IMR-90 (cell line): ENCODE measurements at regions not wholly inside any gene's neighbourhood (a gene's known extent, or its start where the extent isn't known, plus 50 kb on each side); places are given as distances from the start of the nearest gene placed in this dataset.

Experiments
- ATAC-seq: fragments of 200-7000 bp; cut with Tn5 transposase; 2 replicates; pipeline ENCODE4 v1.9.1; 2020; ENCODE audit warnings: low read depth, mild to moderate bottlenecking, moderate library complexity
- BruUV-seq: library from RNA; stranded (reverse); fragments of 400-500 nt; replicated peaks from 2 replicates; lab custom pipeline; 2021; lab: Mats Ljungman, UMichigan
- CTCF ChIA-PET: fragments of 300-600 bp; formaldehyde crosslinking; extraction: SDS; loops from one replicate; lab custom pipeline; 2021; ENCODE audit warnings: antibody characterized with exemption; lab: Yijun Ruan, JAX
- POLR2A ChIA-PET: fragments of 300-600 bp; sonication (Branson Sonifier 250); formaldehyde crosslinking; loops from one replicate; lab custom pipeline; 2022; ENCODE audit warnings: antibody characterized with exemption; ENCODE audit not compliant: unreplicated experiment; lab: Charles Lee
- DNase-seq: peaks from one replicate; pipeline ENCODE4 v3.0.0; 2013
- H2AFZ ChIP-seq: replicated peaks from 2 replicates; pipeline ENCODE3; 2013; ENCODE audit warnings: low read length, mild to moderate bottlenecking; ENCODE audit not compliant: poor library complexity
- H2AK5ac ChIP-seq: 2 replicates; pipeline ENCODE4 v1.6.1; 2013; ENCODE audit warnings: low read depth, low read length, inconsistent platforms
- H2AK9ac ChIP-seq: replicated peaks from 2 replicates; pipeline ENCODE3; 2013; ENCODE audit warnings: mild to moderate bottlenecking, low read depth, low read length, moderate library complexity; ENCODE audit not compliant: poor library complexity
- H2BK120ac ChIP-seq: 2 replicates; pipeline ENCODE4 v1.6.1; 2013; ENCODE audit warnings: low read depth, low read length, inconsistent platforms
- H2BK15ac ChIP-seq: 3 replicates; pipeline ENCODE4 v1.6.1; 2013; ENCODE audit warnings: low read depth, low read length, inconsistent platforms
- H2BK20ac ChIP-seq: 2 replicates; pipeline ENCODE4 v1.6.1; 2013; ENCODE audit warnings: low read depth, mild to moderate bottlenecking, inconsistent platforms, low read length, moderate library complexity
- H2BK5ac ChIP-seq: 2 replicates; pipeline ENCODE4 v1.6.1; 2013; ENCODE audit warnings: mild to moderate bottlenecking, low read depth, low read length, inconsistent platforms; ENCODE audit not compliant: poor library complexity, severe bottlenecking
- H3K14ac ChIP-seq: replicated peaks from 2 replicates; pipeline ENCODE4 v1.6.1; 2013; ENCODE audit warnings: low read depth, low read length, inconsistent platforms
- H3K18ac ChIP-seq: 2 replicates; pipeline ENCODE4 v1.6.1; 2013; ENCODE audit warnings: low read depth, low read length, control low read depth
- H3K23ac ChIP-seq: 2 replicates; pipeline ENCODE4 v1.6.1; 2013; ENCODE audit warnings: low read depth, low read length, inconsistent platforms
- H3K27ac ChIP-seq: 2 replicates; pipeline ENCODE4 v1.5.1; 2013; ENCODE audit warnings: mild to moderate bottlenecking, control low read depth, low read length; ENCODE audit not compliant: insufficient read depth
- H3K27me3 ChIP-seq: 2 replicates; pipeline ENCODE4 v1.6.1; 2013; ENCODE audit warnings: low read length; ENCODE audit not compliant: control insufficient read depth, insufficient read depth
- H3K36me3 ChIP-seq: 2 replicates; pipeline ENCODE4 v1.6.1; 2013; ENCODE audit warnings: low read length, mixed read lengths; ENCODE audit not compliant: control insufficient read depth, insufficient read depth
- H3K4ac ChIP-seq: 2 replicates; pipeline ENCODE4 v1.6.1; 2013; ENCODE audit warnings: low read depth, low read length, inconsistent platforms
- H3K4me1 ChIP-seq: 2 replicates; pipeline ENCODE4 v1.6.1; 2013; ENCODE audit warnings: low read length, mixed read lengths; ENCODE audit not compliant: control insufficient read depth, insufficient read depth
- H3K4me2 ChIP-seq: 2 replicates; pipeline ENCODE4 v1.6.1; 2013; ENCODE audit warnings: low read depth, mild to moderate bottlenecking, control low read depth, low read length, moderate library complexity
- H3K4me3 ChIP-seq: 2 replicates; pipeline ENCODE4 v1.5.1; 2013; ENCODE audit warnings: low read depth, mild to moderate bottlenecking, control low read depth, low read length, moderate library complexity; ENCODE audit not compliant: insufficient read depth
- H3K56ac ChIP-seq: 2 replicates; pipeline ENCODE4 v1.6.1; 2013; ENCODE audit warnings: low read length, inconsistent platforms; ENCODE audit not compliant: insufficient read depth; ENCODE audit errors: extremely low read depth
- H3K79me1 ChIP-seq, 2 experiments: 2 replicates each; pipeline ENCODE4 v1.6.1; 2013; ENCODE audit warnings: low read length in 2 of 2, inconsistent platforms in 1 of 2, low read depth in 1 of 2
- H3K9ac ChIP-seq: 2 replicates; pipeline ENCODE4 v1.6.1; 2013; ENCODE audit warnings: low read depth, low read length, control low read depth
- H3K9me1 ChIP-seq: 2 replicates; pipeline ENCODE4 v1.6.1; 2013; ENCODE audit warnings: low read length, inconsistent platforms; ENCODE audit not compliant: insufficient read depth
- H3K9me3 ChIP-seq: 2 replicates; pipeline ENCODE4 v1.6.1; 2013; ENCODE audit warnings: low read length; ENCODE audit not compliant: control insufficient read depth, insufficient read depth
- H4K20me1 ChIP-seq: 2 replicates; pipeline ENCODE4 v1.6.1; 2013; ENCODE audit warnings: low read length, inconsistent platforms; ENCODE audit not compliant: insufficient read depth
- H4K5ac ChIP-seq: 2 replicates; pipeline ENCODE4 v1.6.1; 2013; ENCODE audit warnings: mild to moderate bottlenecking, low read depth, low read length, control low read depth
- H4K8ac ChIP-seq, 2 experiments: 2 replicates each; pipeline ENCODE4 v1.6.1; 2013; ENCODE audit warnings: low read depth in 2 of 2, low read length in 2 of 2, control low read depth in 1 of 2, inconsistent platforms in 1 of 2
- H4K91ac ChIP-seq: 2 replicates; pipeline ENCODE4 v1.6.1; 2013; ENCODE audit warnings: low read depth, low read length, inconsistent platforms; ENCODE audit not compliant: insufficient read depth
- BHLHE40 ChIP-seq: fragments of 150-350 bp; IDR thresholded peaks from 2 replicates; pipeline ENCODE4 v1.6.1; 2016; ENCODE audit warnings: mild to moderate bottlenecking, low read depth, low read length
- CEBPB ChIP-seq: IDR thresholded peaks from 2 replicates; pipeline ENCODE4 v1.6.1; 2012; ENCODE audit warnings: low read depth, low read length, improper control_type of control experiment
- CHD1 ChIP-seq: IDR thresholded peaks from 2 replicates; pipeline ENCODE4 v1.6.1; 2012; ENCODE audit warnings: low read depth, low read length, improper control_type of control experiment
- CTCF ChIP-seq: conservative IDR thresholded peaks from 2 replicates; pipeline ENCODE4 v1.5.1; 2012; ENCODE audit warnings: mild to moderate bottlenecking, low read depth, low read length, improper control_type of control experiment
- ELK1 ChIP-seq: fragments of 150-350 bp; IDR thresholded peaks from 2 replicates; pipeline ENCODE4 v1.6.1; 2016; ENCODE audit warnings: low read depth, mild to moderate bottlenecking, low read length, moderate library complexity, borderline replicate concordance
- FOS ChIP-seq: fragments of 150-350 bp; IDR thresholded peaks from 2 replicates; pipeline ENCODE4 v1.6.1; 2016; ENCODE audit warnings: low read depth, low read length
- MAFK ChIP-seq: IDR thresholded peaks from 2 replicates; pipeline ENCODE4 v1.6.1; 2012; ENCODE audit warnings: low read depth, low read length, improper control_type of control experiment
- MAZ ChIP-seq: IDR thresholded peaks from 2 replicates; pipeline ENCODE4 v1.6.1; 2012; ENCODE audit warnings: low read depth, mild to moderate bottlenecking, low read length, improper control_type of control experiment, moderate library complexity, borderline replicate concordance
- MXI1 ChIP-seq: IDR thresholded peaks from 2 replicates; pipeline ENCODE4 v1.6.1; 2012; ENCODE audit warnings: low read depth, mild to moderate bottlenecking, low read length, moderate library complexity, borderline replicate concordance
- NFE2L2 ChIP-seq: fragments of 150-350 bp; IDR thresholded peaks from 2 replicates; pipeline ENCODE4 v1.6.1; 2016; ENCODE audit warnings: low read depth, mild to moderate bottlenecking, low read length
- POLR2A ChIP-seq: IDR thresholded peaks from 2 replicates; pipeline ENCODE4 v1.6.1; 2012; ENCODE audit warnings: mild to moderate bottlenecking, low read depth, low read length
- RAD21 ChIP-seq: IDR thresholded peaks from 2 replicates; pipeline ENCODE4 v1.6.1; 2012; ENCODE audit warnings: low read length, improper control_type of control experiment
- RCOR1 ChIP-seq: IDR thresholded peaks from 2 replicates; pipeline ENCODE4 v1.6.1; 2012; ENCODE audit warnings: mild to moderate bottlenecking, low read length, improper control_type of control experiment; ENCODE audit not compliant: insufficient replicate concordance
- RFX5 ChIP-seq: IDR thresholded peaks from 2 replicates; pipeline ENCODE4 v1.8.0; 2012; ENCODE audit warnings: low read depth, mild to moderate bottlenecking, low read length, moderate library complexity
- SMC3 ChIP-seq: fragments of 150-350 bp; IDR thresholded peaks from 2 replicates; pipeline ENCODE4 v1.6.1; 2016; ENCODE audit warnings: low read depth, mild to moderate bottlenecking, antibody characterized with exemption, low read length, moderate library complexity
- USF2 ChIP-seq: fragments of 150-350 bp; IDR thresholded peaks from 2 replicates; pipeline ENCODE4 v1.6.1; 2017; ENCODE audit warnings: mild to moderate bottlenecking, antibody characterized with exemption, low read length, low read depth
- WGBS, 2 experiments: methylation state at CpG; one replicate each; pipeline versions ENCODE4 v1.1.5 to v1.1.7; 2013; ENCODE audit warnings: missing lambda C conversion rate in 2 of 2; ENCODE audit not compliant: insufficient read length in 1 of 2; ENCODE audit errors: extremely low coverage in 2 of 2; 5-methylcytosine and 5-hydroxymethylcytosine counted together
- dilution Hi-C: fragments of 300-500 bp; cut with HindIII; formaldehyde crosslinking; loops from one replicate; pipeline ENCODE4 v1.14.3; 2018; ENCODE audit warnings: low sequenced_read_pairs; ENCODE audit not compliant: unreplicated experiment
- in situ Hi-C: fragments of 300-500 bp; cut with MboI; formaldehyde crosslinking; loops from 3 replicates; pipeline ENCODE4 v1.14.3; 2019; ENCODE audit warnings: low sequenced_read_pairs, inconsistent platforms, mixed read lengths
- intact Hi-C: fragments of 100-400 bp; cut with micrococcal nuclease; formaldehyde crosslinking; loops from 2 replicates; pipeline ENCODE4 v1.10.0; 2022

- H2BK120ac ChIP-seq = no peak overlapping the region
- H3K36me3 ChIP-seq = no peaks in the 10 kb centered on the region
- no peak overlapping the region for H4K8ac ChIP-seq
- H3K18ac ChIP-seq = no peak overlapping the region
- no TSS peak for BruUV-seq
- H3K56ac ChIP-seq = no peak overlapping the region
- DNase-seq (no peak), ATAC-seq (no peak)
- ChIA-PET POLR2A (no interaction called here), CTCF (no interaction called here)
- H3K27ac ChIP-seq = no peak overlapping the region
- dilution Hi-C loops (no loop called here), intact Hi-C loops (no loop called here), in situ Hi-C loops (no loop called here)
- no peak overlapping the region for H2AFZ ChIP-seq
- no peak overlapping the region for H2AK9ac ChIP-seq
- no peak overlapping the region for H3K23ac ChIP-seq
- H4K5ac ChIP-seq = no peak overlapping the region
- no peak overlapping the region for H3K9ac ChIP-seq
- no peaks in the 10 kb centered on the region for H3K4me1 ChIP-seq
- TF ChIP-seq SMC3 (no peak), RAD21 (no peak), POLR2A (no peak), CEBPB (no peak), ELK1 (no peak), FOS (no peak), USF2 (no peak), CHD1 (no peak), MXI1 (no peak), RFX5 (no peak), CTCF (no peak), NFE2L2 (no peak), MAZ (no peak), BHLHE40 (no peak), MAFK (no peak), RCOR1 (no peak)
- no peaks in the 10 kb centered on the region for H3K9me3 ChIP-seq
- H2BK15ac ChIP-seq = no peak overlapping the region
- no peak overlapping the region for H2AK5ac ChIP-seq
- H3K79me1 ChIP-seq = no peaks in the 10 kb centered on the region
- H3K27me3 ChIP-seq = 0 out of 2 replicates have a peak, but pooled peaks cover 1% of the 10 kb centered on the region
- no peak overlapping the region for H3K14ac ChIP-seq
- no peaks in the 10 kb centered on the region for H3K9me1 ChIP-seq
- H3K4me2 ChIP-seq = no peak overlapping the region
- no peak overlapping the region for H4K91ac ChIP-seq
- H2BK20ac ChIP-seq = no peak overlapping the region
- WGBS, 2 experiments = no CpG with 5 or more reads among the region's 1 CpG
- H3K4ac ChIP-seq = no peak overlapping the region
- no peak overlapping the region for H2BK5ac ChIP-seq
- no peak overlapping the region for H3K4me3 ChIP-seq
- no peaks in the 10 kb centered on the region for H4K20me1 ChIP-seq
Measured at GRCh38 chr12:90166012-90166411, 457.4 kb upstream of the ATP2B1 start.
